ENCODE measurements at regions not wholly inside any gene's neighbourhood (a gene's known extent, or its start where the extent isn't known, plus 50 kb on each side); places are given as distances from the start of the nearest gene placed in this dataset.

DNA sequence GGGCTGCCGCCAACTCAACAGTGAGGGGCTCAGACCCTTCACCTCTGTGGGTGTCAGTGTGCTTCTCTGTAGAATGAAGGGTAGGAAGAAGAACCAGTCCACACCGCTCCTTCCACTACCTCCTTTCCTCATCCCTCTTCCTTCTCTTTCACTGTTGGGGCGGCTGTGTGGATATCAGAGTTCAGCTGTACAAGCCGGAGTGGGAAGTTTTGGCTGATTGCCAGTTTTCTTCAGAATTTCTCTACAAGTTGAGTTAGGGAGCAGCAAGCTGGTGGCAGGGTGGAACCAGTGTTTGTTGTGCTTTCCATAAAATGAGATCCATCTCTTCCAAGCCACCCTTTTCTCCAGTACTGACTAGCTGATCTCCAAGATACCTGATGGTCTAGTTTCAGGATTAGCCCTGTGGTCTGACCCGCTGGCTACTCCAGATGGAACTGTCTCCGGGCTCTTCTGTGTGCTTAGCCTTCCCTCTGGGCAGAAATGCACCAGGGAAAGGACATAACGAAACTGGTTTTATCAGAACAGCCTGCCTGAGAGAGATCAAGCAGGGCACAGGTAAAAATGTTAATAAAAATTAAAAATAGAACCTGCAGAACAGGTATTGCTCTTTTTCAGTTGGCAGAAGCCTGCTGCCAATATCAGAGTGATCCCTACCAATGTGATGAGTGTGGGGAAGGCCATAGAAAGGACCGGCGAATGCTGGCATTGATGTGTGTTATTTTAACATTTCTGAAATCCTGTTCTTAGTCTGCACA lies 169.9 kb upstream of the TSC22D2 start:
- TF ChIP-seq POLR2A (IDR thresholded peaks at IDR 0.05; ENCODE audit: low read depth, low read length) (no peak), POLR2AphosphoS5 (IDR thresholded peaks at IDR 0.05; ENCODE audit: low read depth, low read length) (no peak)

Measured in GM12892 (cell line).